HCT116 (cell line): ENCODE measurements at regions not wholly inside any gene's neighbourhood (a gene's known extent, or its start where the extent isn't known, plus 50 kb on each side); places are given as distances from the start of the nearest gene placed in this dataset.

ENCODE experiments used
- ATAC-seq: fragments of 200-7000 bp; cut with Tn5 transposase; 2 replicates; pipeline ENCODE4 v1.9.1; 2020; ENCODE audit warnings: mild to moderate bottlenecking, moderate library complexity
- BruUV-seq: library from RNA; stranded (reverse); fragments of 400-500 nt; replicated peaks from 2 replicates; lab custom pipeline; 2021; lab: Mats Ljungman, UMichigan
- CTCF ChIA-PET: fragments of 300-600 bp; sonication (Branson Sonifier 250); formaldehyde crosslinking; loops from one replicate; lab custom pipeline; 2021; ENCODE audit warnings: antibody characterized with exemption; lab: Charles Lee
- POLR2A ChIA-PET: fragments of 300-600, 350-600 bp; sonication (Branson Sonifier 250); formaldehyde crosslinking; loops from one replicate; lab custom pipeline; 2021; ENCODE audit warnings: antibody characterized with exemption; lab: Charles Lee
- RAD21 ChIA-PET, 2 experiments: fragments of 300-600 bp; sonication (Branson Sonifier 250); formaldehyde crosslinking; loops; one replicate each; lab custom pipeline; 2023; ENCODE audit warnings: low total read pairs in 2 of 2; ENCODE audit not compliant: uncharacterized antibody in 2 of 2, unreplicated experiment in 2 of 2, low non-redundant PET in 1 of 2; lab: Charles Lee
- DNase-seq: peaks from one replicate; pipeline ENCODE4 v3.0.0-alpha.2; 2010; ENCODE audit warnings: low read depth, low spot score
- H2AFZ ChIP-seq: fragments of 200-600 bp; shearing (Covaris generic), sonication (generic); 2 replicates; pipeline ENCODE4 v1.6.1; 2017; ENCODE audit warnings: low read depth, mixed run types, mixed read lengths, antibody characterized with exemption, low read length; ENCODE audit not compliant: poor library complexity, severe bottlenecking
- H3K27ac ChIP-seq: 2 replicates; pipeline ENCODE4 v1.5.1; 2012; ENCODE audit warnings: low read depth, low read length
- H3K27me3 ChIP-seq: fragments of 200-600 bp; sonication (generic); 2 replicates; pipeline ENCODE4 v1.6.1; 2016; ENCODE audit warnings: mixed run types, low read length, mixed read lengths; ENCODE audit not compliant: insufficient read depth
- H3K36me3 ChIP-seq, 2 experiments: fragments of 200-500 bp in 1 of 2; fragments of 200-600 bp in 1 of 2; sonication (Bioruptor generic) in 1 of 2; sonication (generic) in 1 of 2; 2 replicates each; pipeline versions ENCODE4 v1.5.1 to v1.6.1; 2014 to 2016; ENCODE audit warnings: low read length in 2 of 2, inconsistent platforms in 1 of 2, mixed read lengths in 1 of 2, mixed run types in 1 of 2; ENCODE audit not compliant: insufficient read depth in 2 of 2, control insufficient read depth in 1 of 2
- H3K4me1 ChIP-seq, 2 experiments: fragments of 200-600 bp in 1 of 2; sonication (generic) in 1 of 2; 2 replicates each; pipeline versions ENCODE4 v1.5.1 to v1.6.1; 2012 to 2017; ENCODE audit warnings: low read length in 2 of 2, inconsistent platforms in 1 of 2, mild to moderate bottlenecking in 1 of 2, mixed read lengths in 1 of 2, mixed run types in 1 of 2, moderate library complexity in 1 of 2; ENCODE audit not compliant: insufficient read depth in 2 of 2, control insufficient read depth in 1 of 2
- H3K4me2 ChIP-seq: fragments of 200-600 bp; sonication (generic); 2 replicates; pipeline ENCODE4 v1.6.1; 2017; ENCODE audit warnings: mixed run types, low read length, mixed read lengths
- H3K4me3 ChIP-seq, 2 experiments: fragments of 200-600 bp in 1 of 2; sonication (generic) in 1 of 2; replicated peaks in 1 of 2; 2 replicates each; pipeline ENCODE4 v1.5.1; 2011 to 2016; ENCODE audit warnings: low read length in 2 of 2, control low read depth in 1 of 2, low read depth in 1 of 2, mild to moderate bottlenecking in 1 of 2, mixed read lengths in 1 of 2, mixed run types in 1 of 2
- H3K79me2 ChIP-seq: fragments of 200-600 bp; sonication (generic); 2 replicates; pipeline ENCODE4 v1.6.1; 2017; ENCODE audit warnings: mild to moderate bottlenecking, mixed run types, low read length, moderate library complexity, mixed read lengths; ENCODE audit not compliant: insufficient read depth
- H3K9ac ChIP-seq: fragments of 200-600 bp; sonication (generic); 2 replicates; pipeline ENCODE4 v1.6.1; 2016; ENCODE audit warnings: low read length, mixed read lengths
- H3K9me2 ChIP-seq: fragments of 200-600 bp; sonication (generic), shearing (Covaris generic); 2 replicates; pipeline ENCODE4 v1.6.1; 2017; ENCODE audit warnings: mixed run types, mild to moderate bottlenecking, moderate library complexity; ENCODE audit not compliant: insufficient read depth
- H3K9me3 ChIP-seq, 2 experiments: fragments of 200-500 bp in 1 of 2; fragments of 200-600 bp in 1 of 2; sonication (Bioruptor generic) in 1 of 2; sonication (generic) in 1 of 2; 2 replicates each; pipeline ENCODE4 v1.6.1; 2014 to 2017; ENCODE audit warnings: low read length in 2 of 2, mixed read lengths in 2 of 2, inconsistent platforms in 1 of 2, low read depth in 1 of 2, mild to moderate bottlenecking in 1 of 2, mixed run types in 1 of 2, moderate library complexity in 1 of 2; ENCODE audit not compliant: control insufficient read depth in 1 of 2, insufficient read depth in 1 of 2
- H4K20me1 ChIP-seq: fragments of 200-600 bp; sonication (generic), shearing (Covaris generic); 2 replicates; pipeline ENCODE4 v1.6.1; 2017; ENCODE audit warnings: mixed run types, mild to moderate bottlenecking, moderate library complexity; ENCODE audit not compliant: insufficient read depth
- CEBPB ChIP-seq: IDR thresholded peaks from 2 replicates; pipeline ENCODE4 v1.6.1; 2012; ENCODE audit warnings: low read depth
- EGR1 ChIP-seq: IDR thresholded peaks from 2 replicates; pipeline ENCODE4 v1.6.1; 2012; ENCODE audit warnings: low read depth
- ELF1 ChIP-seq: IDR thresholded peaks from 2 replicates; pipeline ENCODE4 v1.6.1; 2012; ENCODE audit warnings: low read depth, borderline replicate concordance
- EZH2 ChIP-seq: fragments of 200-600 bp; sonication (generic); IDR thresholded peaks from 2 replicates; pipeline ENCODE4 v1.6.1; 2017; ENCODE audit warnings: antibody characterized with exemption, mixed run types
- EZH2phosphoT487 ChIP-seq: fragments of 200-600 bp; IDR thresholded peaks from 2 replicates; pipeline ENCODE4 v1.6.1; 2018; ENCODE audit warnings: antibody characterized with exemption, borderline replicate concordance
- FOSL1 ChIP-seq: IDR thresholded peaks from 2 replicates; pipeline ENCODE4 v1.6.1; 2012; ENCODE audit warnings: low read depth
- JUND ChIP-seq: IDR thresholded peaks from 2 replicates; pipeline ENCODE4 v1.6.1; 2012
- POLR2A ChIP-seq: IDR thresholded peaks from 2 replicates; pipeline ENCODE4 v1.7.0; 2011; ENCODE audit warnings: borderline replicate concordance; ENCODE audit not compliant: insufficient read depth, insufficient read length; ENCODE audit errors: extremely low read depth
- POLR2AphosphoS5 ChIP-seq: IDR thresholded peaks from 2 replicates; pipeline ENCODE4 v1.6.1; 2011; ENCODE audit warnings: mild to moderate bottlenecking, low read depth, low read length, moderate library complexity
- SIN3A ChIP-seq: IDR thresholded peaks from 2 replicates; pipeline ENCODE4 v1.6.1; 2012; ENCODE audit warnings: low read depth
- SP1 ChIP-seq: IDR thresholded peaks from 2 replicates; pipeline ENCODE4 v1.6.1; 2012; ENCODE audit warnings: low read depth
- SRF ChIP-seq: IDR thresholded peaks from 2 replicates; pipeline ENCODE4 v1.6.1; 2012; ENCODE audit warnings: low read depth
- TCF7L2 ChIP-seq: IDR thresholded peaks from 2 replicates; pipeline ENCODE4 v1.7.0; 2011; ENCODE audit warnings: borderline replicate concordance, inconsistent platforms; ENCODE audit not compliant: insufficient read depth, insufficient read length; ENCODE audit errors: extremely low read depth
- YY1 ChIP-seq: IDR thresholded peaks from 2 replicates; pipeline ENCODE4 v1.6.1; 2011; ENCODE audit warnings: low read length, low read depth, moderate library complexity, mild to moderate bottlenecking; ENCODE audit not compliant: insufficient replicate concordance; ENCODE audit errors: extremely low read depth
- ZFX ChIP-seq: fragments of 450-650 bp; IDR thresholded peaks from 2 replicates; pipeline ENCODE4 v1.6.1; 2017
- ZNF274 ChIP-seq: fragments of 200-500 bp; sonication (Bioruptor generic); IDR thresholded peaks from 2 replicates; pipeline ENCODE4 v1.6.1; 2014; ENCODE audit warnings: mild to moderate bottlenecking, low read depth, low read length, inconsistent platforms
- intact Hi-C: fragments of 100-400 bp; cut with micrococcal nuclease; formaldehyde crosslinking; loops from 2 replicates; pipeline ENCODE4 v1.10.0; 2022
- TF ChIP-seq, protein P1 (sequence below), 3 experiments: fragments of 200-600 bp in 1 of 3; sonication (generic) in 1 of 3; IDR thresholded peaks in 2 of 3; conservative IDR thresholded peaks in 1 of 3; 2 replicates each; pipeline ENCODE4 v1.5.1; 2012 to 2017; ENCODE audit warnings: low read depth in 2 of 3, low read length in 2 of 3, antibody characterized with exemption in 1 of 3, borderline replicate concordance in 1 of 3, control low read depth in 1 of 3, mild to moderate bottlenecking in 1 of 3, mixed read lengths in 1 of 3, mixed run types in 1 of 3, moderate library complexity in 1 of 3; ENCODE audit not compliant: insufficient read depth in 1 of 3
- TF ChIP-seq, protein P2 (sequence below): IDR thresholded peaks from 2 replicates; pipeline ENCODE4 v1.6.1; 2012
- TF ChIP-seq, protein P3 (sequence below): IDR thresholded peaks from 2 replicates; pipeline ENCODE4 v1.6.1; 2012
- TF ChIP-seq, protein P4 (sequence below): IDR thresholded peaks from 2 replicates; pipeline ENCODE4 v1.6.1; 2011; ENCODE audit warnings: mild to moderate bottlenecking, low read length, moderate library complexity; ENCODE audit not compliant: insufficient replicate concordance; ENCODE audit errors: extremely low read depth

DNA sequence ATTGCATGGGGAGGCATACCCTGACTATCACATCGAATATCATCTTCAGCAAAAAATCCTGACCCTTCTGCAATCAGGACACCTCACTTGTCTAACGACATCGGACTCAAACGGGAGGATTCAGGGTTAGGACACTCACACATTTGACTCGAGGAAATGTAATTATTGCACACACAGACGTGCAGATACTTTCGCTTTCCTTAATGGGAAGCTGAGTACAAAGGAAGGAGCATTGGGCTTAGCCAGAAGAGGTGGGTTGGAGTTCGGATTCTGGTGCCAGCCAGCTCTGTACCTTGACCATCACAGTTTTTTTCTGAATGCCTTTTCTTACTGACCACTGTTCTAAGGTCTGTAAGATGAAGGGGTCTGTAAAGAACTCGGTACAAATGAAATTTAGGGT lies 260.4 kb downstream of the GALC start (continued):
- TF ChIP-seq POLR2A (no peak), FOSL1 (no peak), EGR1 (no peak), ZNF274 (no peak), YY1 (no peak), SRF (no peak), SIN3A (no peak)
- TF ChIP-seq, protein P1, sequence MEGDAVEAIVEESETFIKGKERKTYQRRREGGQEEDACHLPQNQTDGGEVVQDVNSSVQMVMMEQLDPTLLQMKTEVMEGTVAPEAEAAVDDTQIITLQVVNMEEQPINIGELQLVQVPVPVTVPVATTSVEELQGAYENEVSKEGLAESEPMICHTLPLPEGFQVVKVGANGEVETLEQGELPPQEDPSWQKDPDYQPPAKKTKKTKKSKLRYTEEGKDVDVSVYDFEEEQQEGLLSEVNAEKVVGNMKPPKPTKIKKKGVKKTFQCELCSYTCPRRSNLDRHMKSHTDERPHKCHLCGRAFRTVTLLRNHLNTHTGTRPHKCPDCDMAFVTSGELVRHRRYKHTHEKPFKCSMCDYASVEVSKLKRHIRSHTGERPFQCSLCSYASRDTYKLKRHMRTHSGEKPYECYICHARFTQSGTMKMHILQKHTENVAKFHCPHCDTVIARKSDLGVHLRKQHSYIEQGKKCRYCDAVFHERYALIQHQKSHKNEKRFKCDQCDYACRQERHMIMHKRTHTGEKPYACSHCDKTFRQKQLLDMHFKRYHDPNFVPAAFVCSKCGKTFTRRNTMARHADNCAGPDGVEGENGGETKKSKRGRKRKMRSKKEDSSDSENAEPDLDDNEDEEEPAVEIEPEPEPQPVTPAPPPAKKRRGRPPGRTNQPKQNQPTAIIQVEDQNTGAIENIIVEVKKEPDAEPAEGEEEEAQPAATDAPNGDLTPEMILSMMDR (IDR thresholded peaks at IDR 0.05 in 2 of 3, conservative IDR thresholded peaks at IDR 0.05 in 1 of 3; ENCODE audit: borderline replicate concordance in 1 of 3, insufficient read depth in 1 of 3, low read depth in 2 of 3, low read length in 2 of 3) = no peak

DNA sequence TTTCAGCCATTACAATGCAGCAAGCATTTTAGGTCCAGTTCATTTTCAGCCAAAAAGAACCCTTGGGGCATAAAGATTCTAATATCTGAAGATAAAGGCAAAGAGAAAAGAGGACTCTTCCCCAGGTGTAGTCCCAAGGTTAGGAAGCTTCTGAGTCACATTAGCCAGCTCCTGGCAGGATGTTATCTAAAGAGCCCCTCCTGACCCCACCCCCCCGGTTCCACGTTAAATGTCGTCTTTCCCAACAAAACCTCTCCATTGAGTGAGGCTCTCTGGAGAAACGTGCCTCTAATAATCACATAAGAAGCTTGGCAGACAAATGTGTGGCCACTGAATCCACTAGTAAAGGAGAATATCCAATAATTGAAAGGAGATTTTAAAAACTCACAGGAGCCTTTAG lies 267.7 kb downstream of the GALC start:
- H3K9me3 ChIP-seq = peaks cover 0 to 13% of the 10 kb centered on the region in 2 experiments; a peak in 1 of 4 replicates
- no peaks in the 10 kb centered on the region for H3K9me2 ChIP-seq
- H3K4me2 ChIP-seq = no peak overlapping the region
- H4K20me1 ChIP-seq = no peaks in the 10 kb centered on the region
- H3K36me3 ChIP-seq = no peaks in the 10 kb centered on the region
- CTCF ChIA-PET = no interaction called here
- BruUV-seq = no TSS peak
- no peaks in the 10 kb centered on the region for H3K27me3 ChIP-seq
- no peak overlapping the region for H3K4me3 ChIP-seq
- ATAC-seq (no peak), DNase-seq (no peak)
- H2AFZ ChIP-seq = no peak overlapping the region
- RAD21 ChIA-PET = no interaction called here
- no peaks in the 10 kb centered on the region for H3K4me1 ChIP-seq
- intact Hi-C loops = no loop called here
- H3K79me2 ChIP-seq = no peaks in the 10 kb centered on the region
- no peak overlapping the region for H3K9ac ChIP-seq
- POLR2A ChIA-PET = no interaction called here
- no peak overlapping the region for H3K27ac ChIP-seq
- TF ChIP-seq JUND = no peak
- TF ChIP-seq FOSL1 = no peak
- no peak for TF ChIP-seq ELF1
- TF ChIP-seq, protein P2, sequence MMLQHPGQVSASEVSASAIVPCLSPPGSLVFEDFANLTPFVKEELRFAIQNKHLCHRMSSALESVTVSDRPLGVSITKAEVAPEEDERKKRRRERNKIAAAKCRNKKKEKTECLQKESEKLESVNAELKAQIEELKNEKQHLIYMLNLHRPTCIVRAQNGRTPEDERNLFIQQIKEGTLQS = no peak
- no peak for TF ChIP-seq EZH2phosphoT487
- no peak for TF ChIP-seq SIN3A
- TF ChIP-seq ZFX = no peak
- no peak for TF ChIP-seq POLR2AphosphoS5
- TF ChIP-seq SRF = no peak
- TF ChIP-seq CEBPB = no peak
- TF ChIP-seq SP1 = no peak
- TF ChIP-seq TCF7L2 = no peak
- TF ChIP-seq, protein P1 (IDR thresholded peaks at IDR 0.05 in 2 of 3, conservative IDR thresholded peaks at IDR 0.05 in 1 of 3; ENCODE audit: borderline replicate concordance in 1 of 3, insufficient read depth in 1 of 3, low read depth in 2 of 3, low read length in 2 of 3) = no peak
- TF ChIP-seq POLR2A = no peak
- TF ChIP-seq, protein P3, sequence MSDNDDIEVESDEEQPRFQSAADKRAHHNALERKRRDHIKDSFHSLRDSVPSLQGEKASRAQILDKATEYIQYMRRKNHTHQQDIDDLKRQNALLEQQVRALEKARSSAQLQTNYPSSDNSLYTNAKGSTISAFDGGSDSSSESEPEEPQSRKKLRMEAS = no peak
- TF ChIP-seq EZH2 = no peak
- TF ChIP-seq, protein P4, sequence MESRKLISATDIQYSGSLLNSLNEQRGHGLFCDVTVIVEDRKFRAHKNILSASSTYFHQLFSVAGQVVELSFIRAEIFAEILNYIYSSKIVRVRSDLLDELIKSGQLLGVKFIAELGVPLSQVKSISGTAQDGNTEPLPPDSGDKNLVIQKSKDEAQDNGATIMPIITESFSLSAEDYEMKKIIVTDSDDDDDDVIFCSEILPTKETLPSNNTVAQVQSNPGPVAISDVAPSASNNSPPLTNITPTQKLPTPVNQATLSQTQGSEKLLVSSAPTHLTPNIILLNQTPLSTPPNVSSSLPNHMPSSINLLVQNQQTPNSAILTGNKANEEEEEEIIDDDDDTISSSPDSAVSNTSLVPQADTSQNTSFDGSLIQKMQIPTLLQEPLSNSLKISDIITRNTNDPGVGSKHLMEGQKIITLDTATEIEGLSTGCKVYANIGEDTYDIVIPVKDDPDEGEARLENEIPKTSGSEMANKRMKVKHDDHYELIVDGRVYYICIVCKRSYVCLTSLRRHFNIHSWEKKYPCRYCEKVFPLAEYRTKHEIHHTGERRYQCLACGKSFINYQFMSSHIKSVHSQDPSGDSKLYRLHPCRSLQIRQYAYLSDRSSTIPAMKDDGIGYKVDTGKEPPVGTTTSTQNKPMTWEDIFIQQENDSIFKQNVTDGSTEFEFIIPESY = no peak
